Ishikawa (cell line): ENCODE measurements at regions not wholly inside any gene's neighbourhood (a gene's known extent, or its start where the extent isn't known, plus 50 kb on each side); places are given as distances from the start of the nearest gene placed in this dataset.

Experiments used
- CEBPB ChIP-seq: IDR thresholded peaks from 2 replicates; pipeline ENCODE4 v1.6.1; 2012
- CREB1 ChIP-seq: IDR thresholded peaks from 2 replicates; pipeline ENCODE4 v1.6.1; 2012; ENCODE audit warnings: low read depth
- EP300 ChIP-seq: IDR thresholded peaks from 2 replicates; pipeline ENCODE4 v1.6.1; 2012; ENCODE audit warnings: borderline replicate concordance
- MAX ChIP-seq: IDR thresholded peaks from 2 replicates; pipeline ENCODE4 v1.6.1; 2012
- NFIC ChIP-seq: IDR thresholded peaks from 2 replicates; pipeline ENCODE4 v1.6.1; 2012
- RAD21 ChIP-seq: IDR thresholded peaks from 2 replicates; pipeline ENCODE4 v1.6.1; 2012; ENCODE audit warnings: low read depth
- REST ChIP-seq: IDR thresholded peaks from 2 replicates; pipeline ENCODE4 v1.6.1; 2012; ENCODE audit warnings: low read depth, mild to moderate bottlenecking
- TAF1 ChIP-seq: IDR thresholded peaks from 2 replicates; pipeline ENCODE4 v1.6.1; 2012; ENCODE audit warnings: low read depth, mild to moderate bottlenecking
- TCF12 ChIP-seq: IDR thresholded peaks from 2 replicates; pipeline ENCODE4 v1.6.1; 2012; ENCODE audit warnings: low read depth
- TEAD4 ChIP-seq: IDR thresholded peaks from 2 replicates; pipeline ENCODE4 v1.6.1; 2012
- USF1 ChIP-seq: IDR thresholded peaks from 2 replicates; pipeline ENCODE4 v1.6.1; 2012
- YY1 ChIP-seq: IDR thresholded peaks from 2 replicates; pipeline ENCODE4 v1.6.1; 2012; ENCODE audit warnings: low read depth
- ZBTB7A ChIP-seq: IDR thresholded peaks from 2 replicates; pipeline ENCODE4 v1.6.1; 2012; ENCODE audit warnings: low read depth

GRCh38 chr2:59276033-59276432 lies 1034.9 kb upstream of the FANCL start:
- no peak for TF ChIP-seq RAD21
- TF ChIP-seq ZBTB7A: no peak
- TF ChIP-seq EP300: no peak
- no peak for TF ChIP-seq MAX
- no peak for TF ChIP-seq TEAD4
- TF ChIP-seq CREB1: no peak
- TF ChIP-seq CEBPB: no peak
- no peak for TF ChIP-seq YY1
- TF ChIP-seq USF1: no peak
- no peak for TF ChIP-seq REST
- no peak for TF ChIP-seq NFIC
- TF ChIP-seq TCF12: no peak
- no peak for TF ChIP-seq TAF1
